ENCODE measurements at regions not wholly inside any gene's neighbourhood (a gene's known extent, or its start where the extent isn't known, plus 50 kb on each side); places are given as distances from the start of the nearest gene placed in this dataset.
A peak's percentile ranks its signal among the peaks of the same experiment; 100 is the strongest.

DNA sequence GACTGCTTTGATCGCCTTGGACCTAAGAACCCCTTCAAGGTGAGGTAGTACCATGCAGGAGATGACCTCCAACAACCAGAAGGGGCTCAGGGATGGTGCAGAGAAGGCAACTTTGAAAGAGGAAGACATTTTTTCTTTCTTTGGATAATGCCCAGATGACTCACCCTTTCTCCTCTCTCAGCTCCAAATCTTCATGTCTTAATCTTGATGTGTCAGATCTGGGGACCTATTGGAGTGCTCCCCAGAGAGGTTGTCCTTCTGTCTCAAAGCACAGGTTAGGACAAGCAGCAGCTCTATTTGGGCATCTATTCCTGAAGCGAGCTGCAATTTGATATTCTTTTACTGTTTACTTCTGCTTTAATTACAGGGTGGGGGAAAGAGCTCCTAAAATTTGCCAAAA, 229.9 kb upstream of the MAP3K1 start:
- CTCF ChIA-PET = interaction anchor here (0.5 to 2.4 kb wide), 5 partner anchors 10 to 252 kb away, joined by 3 to 7 read pairs (median 3); no protein-coding TSS in a partner anchor
- no peaks in the 10 kb centered on the region for H3K36me3 Mint-ChIP-seq (ENCODE audit: insufficient read depth, unreplicated experiment)
- no peak overlapping the region for H3K4me3 Mint-ChIP-seq (ENCODE audit: unreplicated experiment)
- TF ChIP-seq, protein P1, sequence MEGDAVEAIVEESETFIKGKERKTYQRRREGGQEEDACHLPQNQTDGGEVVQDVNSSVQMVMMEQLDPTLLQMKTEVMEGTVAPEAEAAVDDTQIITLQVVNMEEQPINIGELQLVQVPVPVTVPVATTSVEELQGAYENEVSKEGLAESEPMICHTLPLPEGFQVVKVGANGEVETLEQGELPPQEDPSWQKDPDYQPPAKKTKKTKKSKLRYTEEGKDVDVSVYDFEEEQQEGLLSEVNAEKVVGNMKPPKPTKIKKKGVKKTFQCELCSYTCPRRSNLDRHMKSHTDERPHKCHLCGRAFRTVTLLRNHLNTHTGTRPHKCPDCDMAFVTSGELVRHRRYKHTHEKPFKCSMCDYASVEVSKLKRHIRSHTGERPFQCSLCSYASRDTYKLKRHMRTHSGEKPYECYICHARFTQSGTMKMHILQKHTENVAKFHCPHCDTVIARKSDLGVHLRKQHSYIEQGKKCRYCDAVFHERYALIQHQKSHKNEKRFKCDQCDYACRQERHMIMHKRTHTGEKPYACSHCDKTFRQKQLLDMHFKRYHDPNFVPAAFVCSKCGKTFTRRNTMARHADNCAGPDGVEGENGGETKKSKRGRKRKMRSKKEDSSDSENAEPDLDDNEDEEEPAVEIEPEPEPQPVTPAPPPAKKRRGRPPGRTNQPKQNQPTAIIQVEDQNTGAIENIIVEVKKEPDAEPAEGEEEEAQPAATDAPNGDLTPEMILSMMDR (IDR thresholded peaks at IDR 0.05; ENCODE audit: unreplicated experiment) = no peak
- peaks cover 6% of the 10 kb centered on the region for H3K4me1 Mint-ChIP-seq (ENCODE audit: insufficient read depth, unreplicated experiment)
- H3K27me3 Mint-ChIP-seq (ENCODE audit: insufficient read depth, unreplicated experiment) = no peaks in the 10 kb centered on the region
- BruUV-seq (replicated peaks) = no TSS peak
- no peaks in the 10 kb centered on the region for H3K9me3 Mint-ChIP-seq (ENCODE audit: unreplicated experiment)
- intact Hi-C loops (cut with micrococcal nuclease) = no loop called here
- no peak overlapping the region for H3K27ac Mint-ChIP-seq (ENCODE audit: low read depth, unreplicated experiment)
- peak; percentile 71 for DNase-seq (ENCODE audit: unreplicated experiment)
- POLR2A ChIA-PET = interaction anchor here (0.6 to 1.6 kb wide), 6 partner anchors 9 to 245 kb away, joined by 3 to 4 read pairs (median 3); no protein-coding TSS in a partner anchor

DNA sequence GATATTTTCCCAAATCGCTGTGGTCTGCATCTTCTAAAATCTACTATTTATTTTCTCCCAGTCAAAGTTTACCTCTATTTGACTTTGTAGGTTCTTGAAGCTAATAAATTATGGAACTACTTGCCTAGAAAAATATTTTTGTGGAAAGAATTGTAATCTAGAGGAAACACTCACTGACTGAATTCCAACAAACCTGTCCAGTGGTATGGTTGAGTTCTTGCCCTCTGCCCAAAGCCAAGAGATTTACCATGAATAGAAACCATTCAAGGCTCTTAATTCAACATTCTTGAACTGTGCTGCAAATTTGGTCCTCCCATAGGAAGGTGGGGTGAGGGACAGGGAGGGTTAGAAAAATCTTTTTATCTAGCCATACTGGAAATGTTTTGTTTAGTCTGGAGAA, 233.9 kb upstream of the MAP3K1 start:
- H3K27ac Mint-ChIP-seq (ENCODE audit: low read depth, unreplicated experiment) = no peak overlapping the region
- no peaks in the 10 kb centered on the region for H3K27me3 Mint-ChIP-seq (ENCODE audit: insufficient read depth, unreplicated experiment)
- POLR2A ChIA-PET = no interaction called here
- H3K4me1 Mint-ChIP-seq (ENCODE audit: insufficient read depth, unreplicated experiment) = peaks cover 6% of the 10 kb centered on the region
- DNase-seq (ENCODE audit: unreplicated experiment) = no peak
- no peaks in the 10 kb centered on the region for H3K36me3 Mint-ChIP-seq (ENCODE audit: insufficient read depth, unreplicated experiment)
- TF ChIP-seq, protein P1 (IDR thresholded peaks at IDR 0.05; ENCODE audit: unreplicated experiment) = no peak
- no peaks in the 10 kb centered on the region for H3K9me3 Mint-ChIP-seq (ENCODE audit: unreplicated experiment)
- CTCF ChIA-PET = no interaction called here
- no peak overlapping the region for H3K4me3 Mint-ChIP-seq (ENCODE audit: unreplicated experiment)
- no TSS peak for BruUV-seq (replicated peaks)
- intact Hi-C loops (cut with micrococcal nuclease) = no loop called here

DNA sequence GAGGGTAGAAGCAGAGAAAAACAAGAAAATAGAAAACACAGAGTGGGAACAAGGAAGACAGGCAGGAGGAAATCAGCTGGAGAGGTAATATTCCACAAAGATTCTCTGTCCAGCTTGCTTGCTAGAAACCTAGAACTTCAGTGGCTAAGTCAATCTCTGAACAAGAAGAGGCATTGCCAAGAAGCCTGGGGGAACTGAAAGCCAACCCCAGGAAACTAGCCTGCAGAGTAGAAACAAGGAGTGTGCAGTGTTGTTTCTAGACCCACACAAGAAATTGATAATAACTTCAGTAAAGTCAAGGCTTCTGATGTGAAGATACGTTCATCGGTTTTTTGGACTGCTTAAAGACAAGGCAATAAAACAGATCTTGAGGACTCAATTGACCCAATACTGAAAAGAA, 234.5 kb upstream of the MAP3K1 start:
- POLR2A ChIA-PET = no interaction called here
- BruUV-seq (replicated peaks) = no TSS peak
- no peaks in the 10 kb centered on the region for H3K27me3 Mint-ChIP-seq (ENCODE audit: insufficient read depth, unreplicated experiment)
- H3K27ac Mint-ChIP-seq (ENCODE audit: low read depth, unreplicated experiment) = no peak overlapping the region
- no peaks in the 10 kb centered on the region for H3K9me3 Mint-ChIP-seq (ENCODE audit: unreplicated experiment)
- intact Hi-C loops (cut with micrococcal nuclease) = no loop called here
- no peaks in the 10 kb centered on the region for H3K36me3 Mint-ChIP-seq (ENCODE audit: insufficient read depth, unreplicated experiment)
- no peak for DNase-seq (ENCODE audit: unreplicated experiment)
- TF ChIP-seq, protein P1 (IDR thresholded peaks at IDR 0.05; ENCODE audit: unreplicated experiment) = no peak
- CTCF ChIA-PET = interaction anchor here (0.6 to 0.7 kb wide), 2 partner anchors 22 to 346 kb away, joined by 3 to 4 read pairs; no protein-coding TSS in a partner anchor
- H3K4me3 Mint-ChIP-seq (ENCODE audit: unreplicated experiment) = no peak overlapping the region
- peaks cover 6% of the 10 kb centered on the region for H3K4me1 Mint-ChIP-seq (ENCODE audit: insufficient read depth, unreplicated experiment)

DNA sequence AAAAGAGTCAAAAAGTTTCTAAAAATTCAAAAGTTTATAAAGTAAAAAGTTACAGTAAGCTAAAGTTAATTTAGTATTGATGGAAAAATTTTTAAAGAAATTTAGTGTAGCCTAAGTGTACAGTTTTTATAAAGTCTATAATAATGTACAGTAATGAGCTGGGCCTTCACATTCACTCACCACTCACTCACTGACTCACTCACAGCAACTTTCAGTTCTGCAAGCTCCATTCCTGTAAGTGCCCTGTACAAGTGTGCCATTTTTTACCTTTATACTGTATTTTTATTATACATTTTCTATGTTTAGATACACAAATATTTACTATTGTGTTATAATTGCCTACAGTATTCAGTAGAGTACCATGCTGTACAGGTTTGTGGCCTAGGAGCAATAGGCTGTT, 239.5 kb upstream of the MAP3K1 start:
- no peak for DNase-seq (ENCODE audit: unreplicated experiment)
- Mint-ChIP-seq H3K9me3 (ENCODE audit: unreplicated experiment) (peaks cover 9% of the 10 kb centered on the region), H3K27ac (ENCODE audit: low read depth, unreplicated experiment) (no peak overlapping the region), H3K27me3 (ENCODE audit: insufficient read depth, unreplicated experiment) (no peaks in the 10 kb centered on the region), H3K4me3 (ENCODE audit: unreplicated experiment) (no peak overlapping the region), H3K36me3 (ENCODE audit: insufficient read depth, unreplicated experiment) (no peaks in the 10 kb centered on the region), H3K4me1 (ENCODE audit: insufficient read depth, unreplicated experiment) (no peaks in the 10 kb centered on the region)
- ChIA-PET POLR2A (interaction anchor here (0.9 kb wide), 1 partner anchor 17 kb away, joined by 3 read pairs; no protein-coding TSS in a partner anchor), CTCF (interaction anchor here (2.0 kb wide), 1 partner anchor 9 kb away, joined by 7 read pairs; no protein-coding TSS in a partner anchor)
- TF ChIP-seq, protein P1 (IDR thresholded peaks at IDR 0.05; ENCODE audit: unreplicated experiment) = no peak
- no TSS peak for BruUV-seq (replicated peaks)
- intact Hi-C loops (cut with micrococcal nuclease) = no loop called here

Measured in MCF 10A (cell line).